ENCODE measurements at regions not wholly inside any gene's neighbourhood (a gene's known extent, or its start where the extent isn't known, plus 50 kb on each side); places are given as distances from the start of the nearest gene placed in this dataset.

DNA sequence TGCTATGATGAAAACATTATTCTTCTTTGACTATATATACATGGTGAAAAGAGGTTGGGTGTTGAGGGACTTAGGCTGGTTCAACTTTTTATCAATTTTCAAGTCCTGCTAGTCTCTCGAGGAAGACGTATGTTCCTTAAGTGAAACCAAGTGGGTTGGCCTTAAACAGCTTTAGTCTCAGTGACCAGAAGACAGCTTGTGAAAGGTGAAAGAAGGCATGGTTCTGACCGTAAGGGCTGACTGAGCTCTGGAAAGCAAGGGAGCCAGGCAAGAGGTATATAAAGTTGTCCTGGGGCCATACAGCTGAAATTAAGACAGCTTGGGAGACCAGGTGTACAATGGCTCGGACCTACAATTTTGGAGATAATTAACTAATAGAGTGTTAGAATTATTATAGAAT is 128.9 kb upstream of the TP63 start:
- no peak for DNase-seq

DNA sequence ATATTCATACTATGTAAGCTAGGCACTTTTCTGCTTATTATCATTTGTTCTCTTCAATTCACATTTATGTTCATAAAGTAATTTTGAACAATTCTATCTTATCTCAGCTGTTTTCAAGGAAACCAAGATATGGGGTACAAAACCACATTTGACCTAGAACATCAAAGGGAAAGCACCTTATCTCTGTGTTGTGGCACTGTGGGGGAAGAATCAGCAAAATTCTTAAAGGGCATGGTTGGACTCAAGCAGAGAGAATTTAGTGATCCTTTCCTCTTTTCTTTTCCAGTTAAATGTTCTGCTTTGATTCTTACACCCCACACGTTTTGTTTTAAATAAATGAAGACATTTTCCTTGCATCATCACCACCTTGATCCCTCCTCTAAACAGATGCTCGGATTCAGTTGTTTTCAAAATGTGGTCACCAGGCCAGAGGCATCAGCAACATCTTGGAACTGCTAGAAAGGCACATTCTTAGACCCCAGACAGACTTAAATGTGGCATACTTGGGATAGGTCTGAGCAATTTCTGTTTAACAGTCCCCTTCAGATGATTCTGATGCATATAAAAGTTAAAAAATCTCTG is 128.4 kb upstream of the TP63 start:
- no peak for DNase-seq

GRCh38 chr3:189507856-189508255 is 123.3 kb upstream of the TP63 start:
- DNase-seq, result no peak

GRCh38 chr3:189508784-189509501 is 122.2 kb upstream of the TP63 start:
- no peak for DNase-seq

GRCh38 chr3:189512039-189512438 is 119.2 kb upstream of the TP63 start:
- no peak for DNase-seq

GRCh38 chr3:189512821-189513220 is 118.4 kb upstream of the TP63 start:
- DNase-seq, result no peak

DNA sequence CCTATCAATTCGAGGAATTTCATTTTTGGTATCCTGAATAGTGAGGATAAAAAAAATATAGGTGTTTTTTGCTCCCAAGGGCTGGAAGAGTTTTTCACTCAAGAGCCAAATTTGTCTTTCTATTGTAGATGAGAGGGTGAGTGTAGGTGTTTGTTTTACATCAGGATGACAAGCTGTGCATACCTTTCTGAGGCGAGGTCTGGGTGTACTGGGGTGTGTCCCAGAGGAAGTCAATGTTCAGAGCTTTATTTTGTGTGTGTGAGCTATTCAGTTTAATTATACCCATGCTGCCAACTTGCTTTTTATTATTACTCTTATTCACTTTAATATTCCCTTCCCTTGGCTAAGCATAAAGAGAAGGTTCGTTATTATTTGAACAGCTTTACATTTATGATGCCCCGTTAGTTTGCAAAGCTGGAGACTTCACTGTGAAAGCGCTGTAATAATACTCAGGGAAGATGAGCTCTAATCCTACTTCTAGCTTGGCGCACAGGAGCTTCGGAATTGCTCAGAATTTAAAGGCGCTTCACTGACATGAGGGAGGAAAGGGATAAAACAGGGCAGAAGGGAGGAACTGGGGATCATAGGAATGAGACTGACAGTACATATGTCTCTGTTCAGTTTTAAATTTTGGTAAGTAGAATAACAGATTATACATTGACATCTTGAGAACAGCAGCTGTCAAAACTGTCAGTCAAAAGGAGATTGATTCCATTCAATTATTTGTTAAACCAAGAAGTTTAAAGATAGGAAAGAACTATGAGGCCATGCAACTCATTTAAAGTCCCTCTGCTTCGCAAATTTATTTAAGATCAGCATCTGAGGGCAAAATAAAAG is 117.7 kb upstream of the TP63 start:
- no peak for DNase-seq

GRCh38 chr3:189516039-189516438 is 115.2 kb upstream of the TP63 start:
- no peak for DNase-seq

DNA sequence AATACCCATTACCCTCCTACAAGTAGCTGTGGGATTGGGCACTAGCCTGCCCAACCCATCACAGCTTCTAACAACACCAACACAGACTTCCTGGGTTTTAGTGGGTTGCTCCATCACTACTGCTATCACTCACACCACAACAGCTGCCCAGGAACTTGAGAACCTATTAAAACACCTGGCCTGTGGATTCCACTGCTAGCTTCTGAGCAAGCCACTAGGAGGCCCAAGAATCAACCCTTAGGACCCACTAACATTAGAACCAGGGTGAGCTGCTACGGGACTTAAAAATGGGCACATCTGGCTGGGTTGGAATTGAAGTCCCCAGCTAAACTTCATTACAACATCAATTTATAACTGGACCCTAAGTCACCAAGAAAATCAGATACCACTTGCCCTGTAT is 113.2 kb upstream of the TP63 start:
- DNase-seq, result no peak

DNA sequence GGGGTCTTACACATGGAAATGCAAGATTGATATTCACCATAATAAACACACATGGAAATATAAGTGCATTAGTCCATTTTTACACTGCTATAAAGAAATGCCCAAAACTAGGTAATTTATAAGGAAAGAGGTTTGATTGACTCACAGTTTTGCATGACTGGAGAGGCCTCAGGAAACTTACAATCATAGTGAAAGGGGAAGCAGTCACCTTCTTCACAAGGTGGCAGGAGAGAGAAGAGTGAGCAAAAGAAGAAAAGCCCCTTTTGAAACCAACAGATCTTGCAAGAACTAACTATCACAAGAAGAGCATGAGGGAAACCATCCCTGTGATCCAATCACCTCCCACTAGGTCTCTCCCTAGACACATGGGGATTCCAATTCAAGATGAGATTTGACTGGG is 111.7 kb upstream of the TP63 start:
- DNase-seq, result no peak

DNA sequence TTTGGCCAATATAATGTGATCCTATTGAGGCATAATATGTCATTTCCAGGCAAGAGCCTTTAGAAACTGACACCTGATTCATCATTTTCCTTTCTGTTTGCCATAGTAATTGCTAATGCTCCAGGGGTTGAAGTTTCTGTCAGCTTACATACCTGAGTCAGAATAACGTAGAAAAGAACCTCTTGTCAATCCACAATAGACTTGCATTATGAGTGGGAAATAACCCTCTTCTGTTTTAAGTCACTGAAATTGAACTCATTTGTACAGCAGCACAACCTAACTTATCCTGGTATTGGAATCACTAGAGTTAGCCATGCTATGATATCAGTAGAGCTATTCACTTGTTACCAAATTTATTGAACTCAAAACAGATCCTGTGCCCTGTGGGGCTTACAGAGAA is 101.7 kb upstream of the TP63 start:
- DNase-seq, result no peak

GRCh38 chr3:189529889-189530471 is 101.2 kb upstream of the TP63 start:
- DNase-seq, result no peak

GRCh38 chr3:189530822-189531221 is 100.4 kb upstream of the TP63 start:
- no peak for DNase-seq

- DNase-seq, result no peak
Observed at GRCh38 chr3:189531271-189531670, 99.9 kb upstream of the TP63 start.

DNA sequence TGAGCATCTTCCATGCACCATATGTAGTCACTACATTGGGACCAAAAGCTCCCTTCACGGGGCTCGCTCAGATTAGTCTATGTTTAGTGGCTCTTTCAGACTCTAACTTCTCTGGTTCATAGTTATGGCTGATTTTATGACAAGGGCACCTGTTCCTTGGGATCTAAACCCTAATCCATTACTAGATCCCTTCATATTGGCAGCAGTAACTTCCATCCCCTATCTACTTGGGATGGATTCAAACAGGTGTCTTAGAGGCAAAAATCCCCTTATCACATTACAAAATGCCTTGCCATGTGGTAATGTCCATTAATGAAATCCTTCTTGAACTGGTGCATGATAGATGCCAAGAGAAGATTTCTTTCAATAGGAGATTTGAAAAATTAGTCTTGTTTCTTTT is 96.7 kb upstream of the TP63 start:
- no peak for DNase-seq

DNA sequence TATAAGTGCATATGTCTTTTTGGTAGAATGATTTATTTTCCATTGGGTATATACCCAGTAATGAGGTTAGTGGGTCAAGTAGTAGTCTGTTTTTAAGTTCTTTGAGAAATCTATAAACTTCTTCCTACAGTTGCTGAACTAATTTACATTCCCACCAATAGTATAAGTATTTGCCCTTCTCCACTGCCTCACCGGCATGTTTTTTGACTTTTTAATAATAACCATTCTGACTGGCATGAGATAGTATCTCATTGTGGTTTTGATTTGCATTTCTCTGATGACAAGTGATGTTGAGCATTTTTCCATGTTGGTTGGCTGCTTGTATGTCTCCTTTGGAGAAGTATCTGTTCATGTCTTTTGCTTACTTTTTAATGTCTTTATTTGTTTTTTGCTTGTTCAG is 94.1 kb upstream of the TP63 start:
- DNase-seq, result no peak

- no peak for DNase-seq
Observed at GRCh38 chr3:189547448-189547847, 83.7 kb upstream of the TP63 start.

DNA sequence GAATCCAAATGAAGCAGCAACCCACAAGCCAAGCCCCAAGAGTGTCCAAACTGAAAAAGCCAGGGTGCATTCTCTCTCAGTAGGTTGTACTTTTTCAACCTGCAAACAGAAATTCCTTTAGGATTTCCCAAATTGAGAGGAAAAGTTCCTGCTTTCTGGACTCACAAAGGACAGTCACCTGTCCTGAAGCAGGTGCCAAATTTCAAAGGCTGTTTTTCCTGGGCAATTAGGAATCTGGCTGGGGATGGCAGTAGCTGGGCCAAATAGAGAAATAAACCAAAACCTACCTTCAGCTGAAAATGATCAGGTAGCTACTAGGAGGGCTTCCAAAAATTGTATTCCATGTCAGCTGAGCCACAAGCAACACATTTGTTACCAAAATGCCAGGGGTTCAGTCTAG is 83.1 kb upstream of the TP63 start:
- DNase-seq, result no peak

- DNase-seq, result no peak
Observed at GRCh38 chr3:189551007-189551406, 80.2 kb upstream of the TP63 start.

DNA sequence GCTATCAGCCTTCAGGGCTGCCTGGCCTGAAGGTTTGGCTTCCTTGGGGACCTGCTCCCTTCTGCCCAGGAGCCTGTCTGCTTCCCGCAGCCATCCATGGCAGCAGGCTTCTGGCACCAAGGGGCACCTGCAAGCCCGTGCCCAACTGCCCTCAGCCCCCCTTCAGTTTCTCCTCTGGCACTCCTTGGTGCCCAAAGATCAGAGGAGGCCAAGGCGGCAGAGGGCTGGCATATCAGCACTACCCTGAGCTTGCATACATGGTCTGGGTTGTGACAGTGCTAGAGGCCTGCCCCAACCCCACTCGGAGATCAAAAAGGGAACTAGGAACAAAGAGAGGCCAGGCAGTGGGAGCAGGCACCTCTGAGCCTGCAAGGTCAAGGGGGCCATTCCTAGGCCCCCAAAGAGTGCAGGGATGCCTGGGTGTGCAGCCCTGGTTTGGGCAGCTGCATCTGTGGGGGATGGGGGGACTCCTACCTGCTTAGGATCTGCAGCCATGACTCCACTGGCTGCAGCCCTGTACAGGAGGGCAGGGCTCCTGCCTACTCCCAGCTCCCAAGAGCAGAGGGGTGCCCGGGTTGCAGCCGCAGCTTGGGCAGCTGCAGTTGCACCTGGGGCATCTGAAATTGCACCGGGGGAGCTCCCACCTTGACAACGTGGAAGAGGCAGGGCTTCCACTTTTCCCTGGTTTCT is 76.2 kb upstream of the TP63 start:
- no peak for DNase-seq

DNA sequence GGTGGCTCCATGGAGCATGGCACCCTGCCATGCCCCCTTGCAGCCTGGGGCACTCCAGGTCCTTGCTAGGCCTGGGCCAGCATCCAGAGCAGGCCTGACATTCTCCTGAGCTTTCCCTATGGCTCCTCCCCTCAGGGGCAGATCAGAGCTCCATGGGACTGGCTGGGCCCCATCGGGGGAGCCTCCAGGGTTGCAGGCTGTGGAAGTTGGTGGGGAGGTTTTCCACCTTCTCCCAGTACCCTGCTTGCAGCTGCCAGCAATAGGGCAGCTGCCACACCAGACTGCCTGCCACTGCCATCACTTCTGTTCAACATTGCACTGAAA is 75.7 kb upstream of the TP63 start:
- no peak for DNase-seq

DNA sequence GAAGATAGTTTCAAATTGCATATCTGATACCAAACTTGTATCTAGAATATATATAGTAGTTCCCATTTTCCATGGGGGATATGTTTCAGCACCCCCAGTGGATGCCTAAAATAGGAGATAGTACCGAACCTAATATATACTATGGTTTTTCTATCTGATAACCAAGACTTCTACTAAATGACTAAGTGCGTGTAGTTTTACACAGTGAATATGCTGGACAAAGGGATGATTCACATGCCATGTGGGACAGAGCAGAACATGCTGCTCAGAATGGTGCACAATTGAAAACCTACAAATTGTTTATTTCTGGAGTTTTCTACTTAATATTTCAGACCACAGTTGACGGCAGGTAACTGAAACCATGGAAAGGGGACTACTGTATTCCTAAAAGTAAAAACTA is 73.4 kb upstream of the TP63 start:
- no peak for DNase-seq

DNA sequence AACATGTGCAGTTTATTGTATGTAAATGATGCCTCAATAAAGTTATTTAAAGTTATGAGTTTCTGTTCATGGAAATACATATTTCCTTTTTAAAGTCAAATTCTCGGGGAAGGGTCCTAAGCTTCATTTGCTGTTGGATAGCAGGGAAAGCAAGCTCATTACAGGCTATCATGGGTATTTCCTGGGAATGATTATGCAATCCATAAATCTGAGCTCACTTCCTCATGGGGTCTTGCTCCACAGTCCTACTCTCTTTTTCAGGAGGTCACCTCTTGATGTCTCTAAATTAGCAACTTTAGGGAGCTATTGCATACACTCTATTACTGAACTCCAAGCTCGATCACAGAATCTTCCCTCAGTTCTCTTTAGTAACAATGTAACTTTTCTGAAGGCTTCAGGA is 69.9 kb upstream of the TP63 start:
- DNase-seq, result no peak

Data from NCI-H1092 treated with DMSO at 0.1 percent for 48 hours (cell line).